ENCODE measurements at regions not wholly inside any gene's neighbourhood (a gene's known extent, or its start where the extent isn't known, plus 50 kb on each side); places are given as distances from the start of the nearest gene placed in this dataset.

DNA sequence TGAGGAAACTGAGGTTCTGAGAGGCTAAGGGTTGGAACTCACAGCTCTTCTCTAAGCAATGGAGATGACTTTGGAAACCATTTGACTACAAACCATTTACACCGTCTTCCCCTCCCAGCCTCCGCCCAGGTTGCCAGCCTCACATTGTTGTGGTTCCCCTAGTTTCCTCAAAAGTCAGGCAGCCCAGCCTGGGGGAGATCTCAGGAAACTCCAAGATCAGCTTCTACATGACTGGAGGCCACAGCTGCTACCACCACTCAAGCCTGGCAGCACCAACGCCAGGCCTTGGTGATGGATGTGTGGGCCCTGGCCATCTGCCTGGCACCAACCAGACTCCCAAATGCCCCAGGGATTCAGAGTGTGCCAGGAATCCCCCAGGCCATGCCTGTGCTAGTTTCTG is 207.9 kb downstream of the TSHZ3 start:
- TF ChIP-seq CTCF (IDR thresholded peaks at IDR 0.05): no peak
- no peak overlapping the region for H3K27ac Mint-ChIP-seq

DNA sequence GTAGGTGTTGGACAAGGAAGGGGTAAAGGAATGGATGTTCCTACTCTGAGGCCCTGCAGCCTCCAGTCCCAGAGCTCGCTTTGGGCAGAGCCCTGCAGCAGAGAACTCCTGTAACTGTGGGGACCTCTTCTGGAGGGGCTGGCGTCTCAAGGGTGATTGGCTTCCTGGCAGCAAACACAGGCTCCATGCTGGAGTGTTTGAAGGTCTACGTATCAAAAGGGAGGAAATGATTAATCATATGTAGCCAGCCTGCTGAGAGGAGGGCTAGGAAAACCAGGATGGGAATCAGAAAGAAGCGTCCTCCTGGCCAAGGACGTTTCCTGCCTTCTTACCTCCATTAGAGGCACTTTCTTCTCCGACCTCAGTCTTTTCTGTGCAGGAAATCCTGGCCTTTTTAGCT is 208.5 kb downstream of the TSHZ3 start:
- Mint-ChIP-seq H3K27ac (no peak overlapping the region), H3K9me3 (no peaks in the 10 kb centered on the region), H3K27me3 (ENCODE audit: low read depth, poor library complexity) (peaks cover 16% of the 10 kb centered on the region), H3K36me3 (ENCODE audit: low read depth) (no peaks in the 10 kb centered on the region), H3K4me3 (no peak overlapping the region), H3K4me1 (peaks cover 23% of the 10 kb centered on the region)
- no peak for TF ChIP-seq CTCF (IDR thresholded peaks at IDR 0.05)
- DNase-seq: no peak

More for the DNA sequence above, 207.9 kb downstream of the TSHZ3 start:
- H3K4me3 Mint-ChIP-seq: no peak overlapping the region
- peaks cover 15% of the 10 kb centered on the region for H3K27me3 Mint-ChIP-seq (ENCODE audit: low read depth, poor library complexity)
- peaks cover 26% of the 10 kb centered on the region for H3K4me1 Mint-ChIP-seq
- no peaks in the 10 kb centered on the region for H3K9me3 Mint-ChIP-seq
- no peak for DNase-seq
- no peaks in the 10 kb centered on the region for H3K36me3 Mint-ChIP-seq (ENCODE audit: low read depth)

DNA sequence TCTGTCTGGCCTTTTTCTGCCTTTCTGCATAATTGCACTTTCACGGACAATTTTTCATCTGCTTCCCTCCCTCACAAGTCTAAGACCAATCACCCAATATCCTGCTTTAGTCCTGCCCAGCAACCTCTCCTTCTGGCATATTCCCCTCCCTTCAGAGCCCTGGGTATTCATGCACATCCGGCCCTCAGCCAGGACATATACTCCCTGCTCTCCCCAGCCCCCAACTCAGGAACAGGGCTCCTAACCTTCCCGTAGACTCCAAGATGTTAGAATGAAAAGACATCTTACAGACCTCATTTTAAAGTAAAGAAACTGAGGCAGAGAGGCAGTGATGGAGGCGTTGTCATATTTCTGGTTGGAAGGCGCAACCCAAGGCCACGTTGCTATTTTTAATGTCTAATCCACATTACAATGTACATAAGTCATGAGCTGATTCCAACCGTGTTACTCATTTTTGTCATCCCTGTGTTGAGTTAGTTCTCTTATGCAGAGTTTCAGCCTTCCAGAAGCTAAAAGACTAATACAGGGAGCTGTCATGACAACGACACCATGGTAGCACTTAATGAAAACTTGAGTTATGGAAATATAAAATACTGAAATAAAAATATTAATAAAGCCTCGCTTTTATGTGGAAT is 209.2 kb downstream of the TSHZ3 start:
- no peaks in the 10 kb centered on the region for H3K36me3 Mint-ChIP-seq (ENCODE audit: low read depth)
- H3K4me3 Mint-ChIP-seq: peak overlapping the region; percentile 4
- peaks cover 23% of the 10 kb centered on the region for H3K4me1 Mint-ChIP-seq
- no peaks in the 10 kb centered on the region for H3K9me3 Mint-ChIP-seq
- peaks cover 16% of the 10 kb centered on the region for H3K27me3 Mint-ChIP-seq (ENCODE audit: low read depth, poor library complexity)
- H3K27ac Mint-ChIP-seq: peak overlapping the region; percentile 13
- DNase-seq: no peak
- TF ChIP-seq CTCF (IDR thresholded peaks at IDR 0.05): no peak

DNA sequence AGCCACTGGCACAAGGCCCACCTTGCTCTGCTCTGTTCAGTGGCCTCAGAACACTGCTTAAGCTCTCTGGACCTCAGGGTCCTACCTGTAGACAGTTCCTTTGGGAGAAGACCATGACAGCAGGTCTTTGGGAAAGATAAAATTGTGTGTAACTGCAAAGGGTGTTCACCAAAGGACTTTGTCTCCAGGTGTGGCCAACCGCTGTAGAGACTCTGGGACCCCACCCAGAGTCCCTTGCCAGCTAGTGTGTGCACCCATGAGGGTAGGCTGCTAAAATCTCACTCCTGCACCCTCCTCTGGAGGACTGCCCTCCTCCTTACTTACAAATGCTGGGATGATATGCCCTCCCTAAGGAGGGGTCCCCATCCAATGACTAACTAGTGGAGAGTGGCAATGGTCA is 211.2 kb downstream of the TSHZ3 start:
- TF ChIP-seq CTCF (IDR thresholded peaks at IDR 0.05): no peak

DNA sequence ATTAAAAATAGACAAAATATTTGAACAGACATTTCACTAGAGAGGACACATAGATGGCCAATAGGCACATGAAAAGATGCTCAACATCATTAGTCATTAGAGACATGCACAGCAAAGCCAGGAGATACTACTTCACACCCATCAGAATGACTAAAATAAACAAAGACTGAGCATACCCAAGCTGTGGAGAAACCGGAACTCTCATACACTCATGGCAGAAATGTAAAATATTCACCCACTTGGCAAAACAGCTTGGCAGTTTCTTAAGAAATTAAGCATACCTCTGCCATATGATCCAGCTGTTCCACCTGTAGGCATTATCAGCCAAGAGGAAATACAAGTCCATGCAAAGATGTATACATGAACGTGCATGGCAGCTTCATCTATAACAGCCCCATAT is 213.4 kb downstream of the TSHZ3 start:
- DNase-seq: no peak
- TF ChIP-seq CTCF (IDR thresholded peaks at IDR 0.05): no peak
- no peaks in the 10 kb centered on the region for H3K36me3 Mint-ChIP-seq (ENCODE audit: low read depth)

More for the DNA sequence above, 211.2 kb downstream of the TSHZ3 start:
- Mint-ChIP-seq H3K4me1 (peaks cover 23% of the 10 kb centered on the region), H3K4me3 (no peak overlapping the region), H3K36me3 (ENCODE audit: low read depth) (no peaks in the 10 kb centered on the region), H3K9me3 (no peaks in the 10 kb centered on the region), H3K27ac (no peak overlapping the region), H3K27me3 (ENCODE audit: low read depth, poor library complexity) (peaks cover 18% of the 10 kb centered on the region)
- no peak for DNase-seq

GRCh38 chr19:31132753-31133110 is 216.5 kb downstream of the TSHZ3 start:
- H3K4me3 Mint-ChIP-seq: no peak overlapping the region
- peaks cover 27% of the 10 kb centered on the region for H3K27me3 Mint-ChIP-seq (ENCODE audit: low read depth, poor library complexity)
- no peak overlapping the region for H3K27ac Mint-ChIP-seq
- H3K36me3 Mint-ChIP-seq (ENCODE audit: low read depth): no peaks in the 10 kb centered on the region
- H3K4me1 Mint-ChIP-seq: no peaks in the 10 kb centered on the region
- DNase-seq: no peak
- peaks cover 10% of the 10 kb centered on the region for H3K9me3 Mint-ChIP-seq
- TF ChIP-seq CTCF (IDR thresholded peaks at IDR 0.05): no peak

More for the DNA sequence above, 213.4 kb downstream of the TSHZ3 start:
- no peak overlapping the region for H3K4me3 Mint-ChIP-seq
- H3K4me1 Mint-ChIP-seq: peaks cover 17% of the 10 kb centered on the region
- H3K27ac Mint-ChIP-seq: no peak overlapping the region
- no peaks in the 10 kb centered on the region for H3K9me3 Mint-ChIP-seq
- peaks cover 24% of the 10 kb centered on the region for H3K27me3 Mint-ChIP-seq (ENCODE audit: low read depth, poor library complexity)

All from nephron progenitor cell (in vitro differentiated cells).